ENCODE measurements at regions not wholly inside any gene's neighbourhood (a gene's known extent, or its start where the extent isn't known, plus 50 kb on each side); places are given as distances from the start of the nearest gene placed in this dataset.
"Not testable (repeated sequence)": the region's sequence is repeated elsewhere in the genome, so short reads cannot be mapped to it uniquely, and the experiment has no call there.

DNA sequence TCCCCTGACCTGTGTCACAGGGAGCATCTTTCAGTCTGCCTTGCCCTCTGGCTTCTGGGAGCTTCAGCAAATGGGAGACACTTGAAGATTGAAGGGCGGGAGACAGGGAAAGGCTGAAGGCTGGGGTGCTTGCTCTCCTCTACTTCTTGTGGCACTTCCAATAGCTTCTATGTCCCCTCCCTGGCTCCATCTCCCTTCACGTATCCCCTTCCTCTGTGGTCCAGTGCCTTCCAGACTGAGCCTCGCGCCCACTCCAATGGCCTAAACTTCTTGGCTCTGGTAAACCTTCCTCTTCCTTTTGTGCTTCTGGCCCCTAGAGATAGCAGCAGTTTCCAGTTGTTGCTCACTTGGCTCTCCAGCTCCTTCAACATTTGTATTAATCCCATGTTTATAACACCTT, 69.8 kb upstream of the TOPAZ1 start:
- no peak for DNase-seq

DNA sequence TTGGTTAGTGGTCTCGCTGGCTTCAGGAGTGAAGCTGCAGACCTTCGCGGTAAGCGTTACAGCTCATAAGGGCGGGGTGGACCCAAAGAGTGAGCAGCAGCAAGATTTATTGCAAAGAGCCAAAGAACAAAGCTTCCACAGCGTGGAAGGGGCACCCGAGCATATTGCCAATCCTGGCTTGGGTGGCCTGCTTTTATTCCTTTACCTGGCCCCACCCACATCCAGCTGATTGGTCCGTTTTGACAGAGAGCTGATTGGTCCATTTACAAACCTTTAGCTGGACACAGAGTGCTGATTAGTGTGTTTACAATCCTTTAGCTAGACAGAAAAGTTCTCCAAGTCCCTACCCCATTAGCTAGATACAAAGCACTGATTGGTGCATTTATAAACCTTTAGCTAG, 69.0 kb upstream of the TOPAZ1 start:
- DNase-seq, result not testable (repeated sequence)

DNA sequence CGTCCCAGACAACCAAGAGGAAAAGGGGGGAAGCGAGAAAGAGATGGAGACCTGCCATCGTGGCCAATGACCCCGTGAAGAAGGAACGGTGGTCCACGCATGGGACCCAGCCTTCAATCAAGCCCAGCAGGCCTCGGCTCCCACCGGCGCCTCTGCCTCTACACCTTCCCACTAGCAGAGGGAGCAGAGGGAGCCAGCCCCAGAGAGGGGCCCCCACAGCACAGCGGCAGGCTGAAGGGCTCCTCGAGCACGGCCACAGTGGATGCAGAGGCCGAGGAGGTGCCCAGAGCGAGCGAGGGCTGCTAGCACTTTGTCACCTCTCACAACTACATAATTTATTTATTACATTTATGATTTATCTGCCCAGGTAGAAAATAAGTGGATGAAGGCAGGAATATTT, 68.4 kb upstream of the TOPAZ1 start:
- DNase-seq, result no peak

DNA sequence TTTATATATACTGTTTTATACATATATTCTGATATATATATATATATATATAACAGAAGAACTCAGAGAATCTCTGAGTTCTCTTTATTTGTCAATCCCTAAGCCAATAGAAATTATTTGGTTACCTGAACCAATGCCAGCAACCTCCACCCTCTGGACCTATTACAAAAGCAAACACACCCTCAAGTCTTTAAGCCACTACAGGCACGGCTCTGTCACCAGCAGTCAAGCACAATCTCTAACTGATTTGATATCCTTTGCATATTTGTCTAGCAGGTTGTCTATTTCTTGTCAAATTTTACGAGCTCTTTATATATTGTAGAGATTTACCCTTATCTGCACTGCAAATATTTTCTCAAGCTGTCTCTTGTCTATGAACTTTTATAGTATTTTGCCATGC, 66.6 kb upstream of the TOPAZ1 start:
- no peak for DNase-seq

DNA sequence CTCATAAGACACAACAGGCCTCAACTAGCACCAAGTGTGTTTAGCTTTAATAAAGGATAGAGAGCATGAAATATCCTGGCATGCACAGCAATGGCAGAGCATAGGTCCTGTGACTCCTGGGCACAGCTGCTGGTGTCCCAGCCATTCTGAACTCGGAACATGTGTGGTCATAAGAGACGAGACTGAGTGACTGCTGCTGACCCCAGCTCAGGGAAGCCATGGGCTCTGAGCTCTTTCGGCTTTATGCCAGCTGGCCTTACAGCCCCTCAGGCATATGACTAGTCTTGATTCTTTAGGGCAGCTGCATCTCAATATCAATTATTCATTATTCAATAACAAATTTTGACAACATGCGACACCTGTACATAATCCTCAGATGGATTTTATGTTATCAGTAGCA, 62.4 kb upstream of the TOPAZ1 start:
- no peak for DNase-seq

DNA sequence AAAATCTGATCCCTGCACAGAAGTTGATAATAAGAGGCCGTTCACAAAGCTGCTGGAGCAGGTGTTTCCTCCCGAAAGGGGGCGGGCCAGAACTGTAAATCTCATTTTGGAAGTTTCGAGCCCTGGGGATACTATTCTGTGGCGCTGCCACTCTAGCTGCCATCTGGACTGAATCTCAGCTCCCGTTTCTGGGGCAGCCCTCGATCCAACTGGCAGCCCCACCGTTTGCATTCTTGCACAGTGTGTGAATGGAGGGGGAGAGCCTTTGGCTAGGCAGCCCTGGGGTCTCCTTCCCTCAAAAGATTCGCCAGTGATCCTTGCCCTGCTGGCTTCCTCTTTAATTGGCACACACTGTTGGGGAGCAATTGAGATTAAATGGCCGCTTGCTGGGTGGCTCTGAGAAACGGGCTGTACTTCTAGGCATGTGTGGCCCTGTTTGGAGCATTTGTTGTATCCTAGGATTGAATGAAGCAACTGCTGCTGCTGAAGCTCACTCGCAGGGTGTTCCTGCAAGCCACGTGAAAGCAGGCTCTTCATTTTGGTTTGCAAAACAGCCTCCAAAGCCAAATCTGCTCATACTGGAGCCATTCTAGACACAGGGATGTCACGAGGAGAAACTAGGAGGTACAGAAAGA, 57.2 kb upstream of the TOPAZ1 start:
- no peak for DNase-seq

DNA sequence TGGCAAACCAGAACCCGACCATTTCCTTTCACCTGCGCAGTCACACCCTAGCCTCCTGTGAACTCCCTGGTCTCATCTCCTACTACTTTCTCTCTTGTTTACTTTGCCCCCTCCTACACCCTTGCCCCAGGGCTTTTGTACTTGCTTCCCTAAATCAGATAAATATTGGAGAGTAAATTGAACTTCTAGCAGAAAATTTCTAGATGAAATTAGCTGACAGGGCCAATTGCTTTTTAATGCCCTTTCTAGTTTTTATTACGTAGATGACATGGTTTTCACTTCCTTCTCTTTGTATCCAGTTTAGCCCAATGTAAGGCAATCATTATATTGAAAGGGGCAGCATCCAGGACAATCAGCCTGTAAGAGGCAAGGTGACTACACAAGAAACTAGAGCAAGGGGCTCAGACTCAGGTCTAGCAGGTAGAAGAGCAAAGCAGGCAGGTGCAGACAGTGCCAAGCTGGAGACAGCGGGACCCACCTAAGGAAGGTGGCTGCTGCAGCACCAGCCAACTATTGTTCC, 56.2 kb upstream of the TOPAZ1 start:
- DNase-seq, result no peak

DNA sequence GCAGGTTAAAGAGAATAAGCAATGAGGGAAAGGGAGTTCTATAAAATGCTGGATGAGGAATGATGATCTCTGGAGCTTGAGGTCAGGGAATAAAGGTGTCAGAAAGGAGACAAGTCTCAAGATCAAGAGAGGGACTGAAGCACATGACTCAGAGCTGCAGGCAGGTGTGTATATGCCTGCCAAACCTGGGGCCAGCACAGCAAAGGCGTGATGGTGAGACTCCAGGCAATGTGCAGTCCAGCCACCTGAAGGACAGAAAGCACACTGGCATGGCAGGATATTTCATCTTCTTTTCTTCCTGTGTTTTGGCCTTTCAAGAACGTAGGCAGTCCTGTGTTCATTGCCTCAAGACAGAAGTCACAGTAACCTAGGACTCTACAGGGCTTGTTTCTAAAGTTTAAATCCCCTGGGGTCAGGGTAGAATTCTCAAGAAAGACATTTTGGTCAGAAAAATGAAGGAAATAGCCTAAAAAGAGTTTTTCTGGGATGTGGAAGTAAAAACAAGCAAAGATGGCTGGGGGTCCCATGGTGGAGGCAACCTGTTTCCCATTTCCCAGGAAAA, 55.5 kb upstream of the TOPAZ1 start:
- no peak for DNase-seq

DNA sequence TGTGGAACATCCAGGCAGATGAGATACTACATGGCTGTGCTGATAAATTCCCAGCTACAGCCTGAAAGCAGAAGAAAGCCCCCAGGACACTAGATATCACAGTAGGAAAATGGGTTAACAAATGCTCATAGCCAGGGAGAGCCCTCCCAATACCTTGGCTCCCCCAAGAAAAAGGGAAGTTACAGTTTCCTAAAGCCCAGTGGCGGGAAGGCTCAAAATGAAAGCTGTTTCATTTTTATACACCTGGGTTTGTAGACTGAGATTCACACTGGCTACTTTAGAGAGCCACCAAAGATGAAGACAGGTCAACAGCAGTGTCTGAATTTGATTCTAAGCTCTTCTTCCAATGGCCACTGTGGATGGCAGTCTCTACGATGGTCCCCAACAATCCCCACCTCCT, 55.0 kb upstream of the TOPAZ1 start:
- DNase-seq, result no peak

Measured in T1000 (cell line).